NCI-H2227 (cell line): ENCODE measurements at regions not wholly inside any gene's neighbourhood (a gene's known extent, or its start where the extent isn't known, plus 50 kb on each side); places are given as distances from the start of the nearest gene placed in this dataset.

Experiments
- DNase-seq: peaks from one replicate; lab custom pipeline; 2025; ENCODE audit not compliant: unreplicated experiment; lab: John Stamatoyannopoulos, UW

DNA sequence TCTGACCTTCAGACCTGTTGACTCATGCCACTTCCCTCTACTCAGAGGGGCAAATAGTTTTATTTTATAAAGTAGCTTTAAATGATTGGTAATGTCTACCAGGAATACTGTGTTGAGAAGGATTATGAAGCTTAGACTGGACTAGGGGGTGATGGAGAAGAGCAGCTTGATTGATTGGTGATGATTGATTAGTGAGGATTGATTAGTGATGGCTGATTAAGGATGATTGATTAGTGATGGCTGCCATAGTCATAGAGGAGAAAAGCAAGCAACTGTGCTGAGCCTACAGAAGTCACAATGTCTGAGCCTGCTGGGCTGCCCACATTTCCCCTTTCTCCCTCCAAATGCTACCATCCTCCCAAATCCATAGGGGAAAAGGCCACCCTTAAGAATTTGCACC, 206.8 kb upstream of the SALL1 start:
- DNase-seq: no peak

DNA sequence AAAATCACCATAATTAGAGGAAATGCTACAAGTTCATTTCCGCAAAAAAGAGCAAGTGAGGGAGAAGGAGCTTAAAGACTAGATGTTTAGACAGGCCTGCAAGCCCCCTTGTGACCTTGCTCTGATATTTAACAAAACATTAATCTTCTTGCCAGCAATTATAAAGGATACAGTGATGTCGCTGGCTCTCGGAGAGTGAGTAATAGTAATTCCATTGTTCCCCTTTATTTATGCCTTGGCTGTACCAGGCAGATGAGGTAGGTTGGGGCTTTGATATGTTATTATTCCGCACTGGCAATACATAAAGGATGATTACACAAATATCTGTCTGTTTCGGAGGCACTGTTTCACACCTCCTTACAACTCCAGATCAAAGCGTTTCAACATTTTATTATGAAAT, 204.8 kb upstream of the SALL1 start:
- DNase-seq: no peak

DNA sequence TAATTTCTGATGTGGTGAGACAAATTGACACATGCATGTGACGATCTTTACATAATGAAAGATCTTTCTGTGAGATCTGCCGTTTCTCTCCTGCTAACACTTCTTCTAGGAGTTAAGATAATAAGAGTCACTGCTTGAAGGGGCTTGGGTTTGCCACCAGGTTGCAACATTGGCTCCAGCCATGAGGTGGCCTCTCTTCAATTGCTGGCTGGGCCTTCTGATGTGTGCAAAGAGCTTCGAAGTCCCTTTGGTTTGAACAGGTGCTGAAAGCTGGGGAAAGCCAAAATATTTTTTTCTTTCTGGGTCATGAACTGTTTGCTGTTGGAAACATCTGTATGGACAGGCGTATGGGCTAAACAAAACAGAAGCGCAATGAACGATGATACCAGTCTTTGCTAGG, 204.1 kb upstream of the SALL1 start:
- DNase-seq: no peak

DNA sequence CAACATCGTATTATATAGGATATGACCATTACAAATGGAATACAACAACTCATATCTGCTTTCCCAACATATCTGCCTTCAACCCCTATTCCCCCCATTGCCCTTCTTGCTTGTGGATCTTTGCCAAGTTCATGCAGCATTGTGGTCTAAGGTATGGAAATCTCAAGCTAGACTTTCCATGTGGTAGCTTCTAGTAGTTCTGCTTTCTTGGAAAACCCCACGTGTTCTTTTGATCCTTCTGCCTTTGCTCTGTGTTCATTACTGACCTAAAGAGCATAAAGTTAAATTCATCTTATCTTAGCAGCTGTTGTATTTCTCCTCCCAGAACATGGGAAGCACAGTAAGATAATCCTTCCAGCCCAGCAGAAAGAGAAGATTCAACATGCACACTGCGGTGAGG, 202.0 kb upstream of the SALL1 start:
- DNase-seq: no peak

DNA sequence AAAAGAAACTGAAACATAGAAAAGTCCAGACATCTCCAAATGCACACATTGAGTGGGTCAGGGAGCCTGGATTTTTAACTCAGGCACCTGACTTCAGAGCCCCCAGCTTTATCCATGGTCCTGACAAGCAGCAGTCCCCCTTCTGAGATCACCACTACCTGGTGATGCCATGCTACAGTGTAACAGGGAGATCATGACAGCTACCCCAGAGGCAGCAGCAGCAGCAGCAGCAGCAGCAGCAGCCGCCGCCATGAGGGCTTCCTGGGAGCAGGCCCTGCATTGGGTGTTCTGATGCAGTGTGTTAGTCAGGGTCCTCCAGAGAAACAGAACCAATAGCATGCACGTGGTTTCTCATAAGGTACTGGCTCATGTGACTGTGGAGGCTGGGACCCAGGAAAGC, 198.6 kb upstream of the SALL1 start:
- no peak for DNase-seq

DNA sequence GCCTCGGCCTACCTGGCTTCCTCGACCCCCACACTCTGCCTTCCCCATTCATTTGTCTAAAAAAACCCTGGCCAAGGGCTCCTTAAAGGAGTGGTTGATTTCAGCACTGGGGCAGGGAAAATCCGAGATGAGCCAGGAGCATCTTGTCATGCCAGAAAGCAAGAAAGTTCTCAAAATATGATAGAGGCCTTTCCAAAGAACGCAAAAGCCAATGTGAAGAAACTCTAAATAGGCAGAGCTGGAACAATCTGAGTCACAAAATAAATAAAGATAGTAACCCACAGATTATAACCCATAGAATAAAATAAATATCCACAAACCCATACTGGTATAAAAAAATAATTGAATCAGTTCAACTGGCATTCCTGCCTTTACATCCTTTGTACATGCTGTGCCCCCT, 192.3 kb upstream of the SALL1 start:
- DNase-seq: no peak

DNA sequence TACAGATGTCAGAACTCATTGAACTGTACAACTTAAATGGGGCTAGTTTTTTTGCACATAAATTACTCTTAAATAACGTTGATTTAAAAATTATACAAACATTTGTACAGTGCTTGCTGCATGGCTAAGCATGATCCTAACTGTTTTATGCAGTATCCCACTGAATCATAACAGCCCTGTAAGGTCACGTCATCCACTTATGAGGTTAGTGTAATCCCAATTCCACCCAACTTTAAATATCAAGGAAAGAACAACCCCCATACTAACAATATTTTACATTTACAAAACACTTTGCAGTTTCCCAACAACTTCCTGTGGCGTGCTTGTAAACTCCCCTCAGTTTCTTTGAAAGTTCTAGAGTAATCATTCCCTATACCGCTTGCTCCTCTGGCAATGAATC, 190.1 kb upstream of the SALL1 start:
- no peak for DNase-seq

DNA sequence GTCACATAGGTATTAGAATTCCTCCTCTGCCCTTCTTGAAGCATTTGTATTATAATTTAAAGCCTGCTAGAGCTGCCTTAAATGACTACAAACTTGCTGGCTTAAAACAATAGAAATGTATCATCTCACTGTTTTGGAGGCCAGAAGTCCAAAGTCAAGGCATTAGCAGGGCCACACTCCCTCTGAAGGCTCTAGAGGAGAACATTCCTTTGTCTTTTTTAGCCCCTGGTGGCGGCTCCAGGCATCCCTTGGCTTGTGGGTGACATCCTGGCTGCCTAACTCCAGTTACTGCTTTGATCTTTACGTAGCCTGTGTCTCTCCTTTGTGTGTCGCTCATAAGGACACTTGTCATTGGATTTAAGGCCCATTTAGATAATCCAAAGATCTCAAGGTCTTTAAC, 186.6 kb upstream of the SALL1 start:
- DNase-seq: no peak

DNA sequence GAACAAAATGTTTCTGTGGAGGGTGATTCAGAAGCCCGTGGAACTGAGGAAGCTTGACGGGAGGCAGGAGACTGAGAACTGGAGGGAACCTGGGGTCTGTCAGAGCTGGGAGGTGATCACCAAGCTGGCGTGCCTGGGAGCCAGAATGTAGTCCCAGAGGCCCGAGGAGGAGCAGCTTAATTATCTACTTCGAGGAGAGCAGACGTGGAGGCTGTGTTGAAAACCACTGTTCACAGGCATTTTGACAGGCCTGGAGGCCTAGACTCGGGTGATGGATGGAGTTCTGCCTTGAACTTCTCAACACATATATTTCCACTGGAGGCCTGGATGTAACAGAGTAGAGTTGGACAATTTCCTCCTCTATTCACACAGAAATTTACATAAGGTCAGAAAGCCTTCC, 177.7 kb upstream of the SALL1 start:
- no peak for DNase-seq

DNA sequence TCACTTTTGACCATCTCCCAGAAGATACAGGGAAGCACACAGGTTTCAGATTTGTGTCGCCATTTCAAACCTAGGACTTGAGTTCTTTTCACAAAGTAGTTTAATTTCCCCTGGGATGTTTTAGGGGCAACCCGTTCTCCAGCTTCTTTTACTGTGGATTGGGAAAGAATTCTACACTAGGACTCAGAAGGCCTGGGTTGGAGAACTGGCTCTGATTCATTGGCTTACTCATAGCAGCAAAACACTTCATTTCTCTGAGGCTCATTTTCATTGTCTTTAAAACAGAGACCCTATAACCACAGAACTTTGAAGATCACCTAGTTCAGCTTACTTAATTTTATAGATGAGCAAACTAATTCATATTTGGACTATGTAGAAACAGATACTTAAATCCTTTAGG, 175.9 kb upstream of the SALL1 start:
- no peak for DNase-seq

DNA sequence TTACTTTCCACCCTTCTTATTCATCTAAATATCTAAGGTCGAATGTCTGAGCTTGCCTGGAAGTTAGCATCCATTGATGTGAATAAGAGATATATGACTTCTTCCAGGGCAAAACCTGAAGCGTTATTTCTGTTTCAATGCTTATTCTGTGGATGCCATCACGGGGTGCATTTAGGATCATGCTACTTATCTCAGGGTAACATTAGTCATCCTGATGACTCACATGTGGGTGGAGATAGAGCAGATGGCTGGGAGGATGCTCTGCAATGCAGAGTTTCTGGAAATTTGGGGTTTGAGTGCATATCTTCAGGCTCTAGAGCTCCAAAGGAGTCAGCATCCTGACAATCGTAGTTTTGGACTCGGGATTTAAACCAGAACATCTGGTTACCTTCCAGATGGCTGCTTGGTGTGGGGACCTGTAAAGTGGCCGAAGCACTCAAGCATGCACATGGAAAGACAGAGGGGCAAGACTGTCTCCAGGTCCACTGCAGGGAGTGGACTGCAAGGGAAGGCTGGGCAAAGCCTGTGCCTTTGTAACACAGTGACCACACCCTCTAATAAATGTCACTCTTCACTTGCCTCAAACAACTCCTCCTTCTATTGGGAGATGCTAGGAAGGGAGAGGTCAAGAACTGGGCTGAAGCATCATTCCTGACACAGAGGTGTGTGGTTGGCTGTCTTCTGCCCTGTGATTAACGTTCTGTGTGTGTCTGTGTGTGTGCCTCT, 175.2 kb upstream of the SALL1 start:
- DNase-seq: peak; percentile 37

DNA sequence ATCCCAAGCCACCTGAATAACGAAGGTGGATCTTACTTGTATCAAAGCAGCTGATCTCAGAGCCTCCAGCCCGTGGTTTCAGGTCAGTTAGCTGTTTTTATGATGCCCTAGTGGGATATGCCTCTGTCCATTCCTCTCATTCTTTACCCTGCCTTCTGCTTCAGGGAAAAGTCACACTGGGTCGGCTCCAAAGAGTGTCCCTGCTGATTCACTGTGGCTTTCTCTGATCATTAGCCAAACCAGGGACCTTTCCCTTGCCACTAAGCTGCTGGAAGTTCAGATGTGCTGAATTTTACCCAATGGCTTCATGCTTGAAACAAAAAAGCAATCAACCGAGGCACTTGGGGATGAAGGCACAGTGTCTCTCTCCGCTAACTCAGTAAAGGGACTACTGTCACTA, 170.2 kb upstream of the SALL1 start:
- no peak for DNase-seq

DNA sequence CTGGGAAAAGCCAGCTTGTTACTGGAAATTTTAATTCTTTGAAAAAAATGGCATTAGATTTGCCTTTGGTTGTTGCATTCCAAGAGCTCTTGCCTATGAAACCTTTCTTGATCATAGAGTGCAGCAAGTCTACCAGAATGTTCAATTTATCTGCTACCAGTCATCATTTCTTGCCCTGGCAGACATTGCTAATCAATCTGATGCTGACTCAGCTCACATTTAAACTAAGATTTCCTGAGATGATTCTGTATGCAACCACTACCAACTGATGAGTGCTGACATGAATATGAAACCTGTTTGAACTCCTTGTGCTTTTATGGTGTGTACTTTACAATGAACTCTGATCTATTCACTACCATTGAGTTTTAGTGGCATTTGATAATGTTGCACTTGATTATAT, 166.5 kb upstream of the SALL1 start:
- no peak for DNase-seq

DNA sequence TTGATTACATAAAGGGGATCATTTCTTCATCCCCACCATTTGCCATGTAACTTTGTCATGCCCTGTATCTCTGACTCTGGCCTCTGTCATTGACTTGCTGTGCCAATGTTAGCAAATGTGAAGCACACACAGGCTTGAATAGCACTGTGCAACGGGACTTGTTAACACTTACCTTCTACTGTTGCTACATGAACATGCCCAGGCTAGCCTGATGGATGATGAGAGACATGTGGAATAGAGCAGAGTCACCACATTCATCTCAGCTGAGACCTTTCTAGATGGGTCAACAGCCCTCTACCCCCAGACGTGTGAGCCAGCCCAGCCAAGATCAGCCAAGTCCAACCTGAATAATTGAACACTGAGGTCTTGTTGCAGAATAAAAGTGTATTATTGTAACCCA, 162.1 kb upstream of the SALL1 start:
- no peak for DNase-seq

DNA sequence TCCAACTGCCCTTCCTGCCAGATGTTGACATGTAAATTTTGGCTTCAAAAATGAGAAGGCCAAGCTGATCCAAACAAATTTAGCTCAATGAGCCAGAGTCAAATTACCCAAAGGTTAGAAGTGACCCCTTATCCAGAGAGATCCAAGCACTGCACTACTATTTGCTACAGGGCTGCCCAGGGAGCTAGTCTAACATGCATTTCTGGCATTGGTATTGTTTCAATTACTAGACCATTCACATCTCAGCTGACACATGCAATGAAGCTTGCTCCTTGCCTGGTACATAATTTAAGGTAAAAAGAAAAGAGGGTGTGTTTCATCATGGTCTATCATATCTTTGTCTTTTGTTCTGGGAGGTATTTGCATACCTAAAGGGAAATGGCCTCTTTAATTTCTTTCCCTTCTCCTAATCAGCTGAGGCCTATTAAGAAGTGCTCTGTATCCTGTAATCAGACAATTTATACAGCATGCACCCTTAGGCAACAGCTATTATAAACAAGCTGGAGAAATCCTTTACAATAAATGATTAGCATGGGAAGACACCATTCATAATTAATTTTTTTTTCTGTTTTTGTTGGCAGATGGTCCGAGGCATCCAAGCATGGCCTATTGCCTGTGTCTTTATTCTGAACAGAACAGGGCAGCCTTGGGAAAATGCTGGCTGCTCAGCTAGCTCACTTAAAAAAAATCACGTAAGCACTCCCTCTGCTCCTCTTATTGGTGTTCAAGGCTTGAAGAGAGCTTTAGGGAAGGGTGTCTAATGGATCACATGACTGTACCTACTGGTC, 161.5 kb upstream of the SALL1 start:
- DNase-seq: no peak

DNA sequence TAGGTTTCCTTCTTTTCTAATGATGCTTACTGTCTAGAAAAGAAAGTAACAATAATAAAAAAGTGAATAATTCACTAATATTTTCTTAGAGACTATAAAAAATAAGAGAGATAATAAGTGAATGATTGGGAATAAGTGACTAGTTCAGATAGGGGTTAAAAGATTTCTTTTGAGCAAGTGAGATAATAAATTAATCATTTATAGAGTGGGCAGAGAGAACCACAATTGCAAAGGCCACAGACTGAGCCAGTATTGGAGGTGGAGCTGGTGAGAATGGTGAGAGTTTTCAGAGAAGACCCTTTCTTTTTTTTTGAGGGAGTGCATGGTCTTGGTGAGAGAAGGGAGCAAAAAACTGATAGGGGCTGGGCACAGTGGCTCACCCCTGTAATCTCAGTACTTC, 159.1 kb upstream of the SALL1 start:
- no peak for DNase-seq

DNA sequence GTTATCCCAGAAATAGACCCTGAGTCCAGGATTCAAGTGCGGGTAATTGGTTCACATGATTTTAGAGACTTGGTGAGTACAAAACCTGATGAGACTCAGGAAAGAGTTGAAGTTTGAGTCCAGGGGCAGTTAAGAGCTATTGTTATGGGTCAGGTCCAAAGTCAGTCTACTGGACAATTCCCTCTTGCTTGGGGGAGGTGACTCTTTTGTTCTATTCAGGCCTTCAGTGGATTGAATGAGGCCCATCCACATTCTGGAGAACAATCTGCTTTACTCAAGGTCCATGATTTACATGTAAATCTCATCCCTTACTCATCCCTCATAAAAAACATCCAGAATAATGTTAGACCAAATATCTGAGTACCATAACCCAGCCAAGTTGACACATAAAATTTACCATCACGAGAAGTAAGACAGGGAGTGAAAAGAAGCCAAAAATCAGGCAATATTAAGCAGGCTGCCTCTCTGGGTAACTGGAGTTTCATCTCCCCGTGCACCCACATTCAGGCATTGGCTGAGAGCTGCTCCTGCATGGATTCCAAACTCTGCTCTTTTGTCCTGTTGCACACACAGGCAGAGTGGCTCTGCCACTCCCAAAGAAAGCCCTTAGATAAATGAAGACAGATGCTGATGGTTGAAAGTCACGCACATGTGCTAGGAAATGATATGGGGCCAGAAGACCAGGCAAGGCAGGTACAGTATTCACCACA, 156.0 kb upstream of the SALL1 start:
- no peak for DNase-seq

DNA sequence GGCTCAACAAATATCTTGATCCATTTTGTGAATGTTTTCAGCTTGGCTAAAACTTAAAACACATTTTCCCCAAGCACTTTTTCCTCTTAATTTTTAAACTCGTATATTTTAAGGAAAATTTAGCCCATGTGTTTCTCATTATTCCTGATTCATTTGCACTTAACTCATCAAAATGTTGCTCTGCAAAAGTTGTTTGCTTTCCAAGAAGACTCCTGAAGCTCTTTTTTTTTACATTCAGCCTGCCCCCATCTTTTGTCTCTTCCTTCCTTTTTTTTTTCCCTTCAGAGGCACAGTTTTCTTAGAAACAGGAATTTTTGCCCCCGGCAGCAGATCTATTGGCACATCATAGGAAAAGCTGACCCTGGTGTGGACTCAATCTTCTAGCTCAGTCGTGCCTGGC, 155.0 kb upstream of the SALL1 start:
- DNase-seq: no peak

DNA sequence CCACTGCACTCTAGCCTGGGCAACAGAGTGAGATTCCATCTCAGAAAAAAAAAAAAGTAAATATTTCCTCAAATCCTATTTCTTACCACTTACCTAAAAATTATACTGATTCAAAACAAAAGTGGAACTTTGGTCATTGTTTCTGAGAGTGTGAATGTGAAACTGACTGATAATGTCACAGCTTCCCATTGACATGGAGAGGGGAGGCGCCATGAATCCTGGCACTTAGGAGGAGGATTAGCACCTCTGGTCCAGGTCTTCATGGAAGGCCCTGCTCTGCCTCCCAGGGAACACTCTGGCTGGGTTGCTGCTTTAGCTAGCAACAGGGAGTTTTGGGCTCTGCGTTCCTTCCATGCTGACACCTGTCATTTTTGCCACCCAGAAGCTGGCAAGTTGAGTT, 154.3 kb upstream of the SALL1 start:
- DNase-seq: no peak

DNA sequence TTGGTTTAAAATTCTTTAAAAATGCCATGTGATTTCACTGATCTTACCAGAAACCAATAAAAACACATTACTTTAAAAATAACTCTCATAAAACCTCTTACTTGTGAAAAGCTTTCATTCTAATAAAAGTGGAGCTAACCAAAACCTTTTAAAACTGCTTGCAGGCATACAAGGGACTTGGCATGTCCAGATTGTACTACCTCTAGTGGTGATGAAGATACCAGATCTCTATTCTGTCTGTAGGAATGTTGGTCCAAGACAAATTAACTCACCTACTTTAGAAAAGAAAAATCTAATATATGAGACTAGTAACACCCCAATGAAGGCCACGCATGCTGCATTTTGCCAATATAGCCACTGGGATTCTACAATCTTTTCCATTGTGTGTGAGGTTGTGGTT, 151.0 kb upstream of the SALL1 start:
- DNase-seq: no peak

DNA sequence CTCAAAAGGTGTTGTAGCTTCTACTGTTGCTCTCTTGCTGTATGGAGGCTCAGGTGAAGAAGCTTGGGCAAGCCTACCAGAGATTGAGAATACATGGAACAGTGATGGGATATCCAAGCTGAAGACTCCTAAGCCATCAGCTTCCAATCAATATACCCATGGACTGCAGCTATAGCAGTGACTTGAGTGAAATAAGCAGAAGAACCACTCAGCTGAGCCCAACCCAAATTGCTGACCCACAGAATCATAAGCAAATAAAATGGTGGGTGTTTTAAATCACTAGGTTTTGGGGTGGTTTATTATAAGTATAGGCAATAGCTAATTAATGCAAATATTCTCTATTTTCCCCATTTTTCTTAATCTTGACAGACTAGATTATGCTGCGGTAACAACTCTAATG, 147.7 kb upstream of the SALL1 start:
- DNase-seq: no peak
